GM12891 (cell line): ENCODE measurements at regions not wholly inside any gene's neighbourhood (a gene's known extent, or its start where the extent isn't known, plus 50 kb on each side); places are given as distances from the start of the nearest gene placed in this dataset.

ENCODE experiments used
- PAX5 ChIP-seq: IDR thresholded peaks from 2 replicates; pipeline ENCODE4 v1.6.1; 2011; ENCODE audit warnings: low read length, moderate library complexity, mild to moderate bottlenecking; ENCODE audit not compliant: insufficient read depth, severe bottlenecking
- POLR2A ChIP-seq: IDR thresholded peaks from 2 replicates; pipeline ENCODE4 v1.6.1; 2011; ENCODE audit warnings: low read depth, low read length, control low read depth
- POLR2AphosphoS5 ChIP-seq: IDR thresholded peaks from 2 replicates; pipeline ENCODE4 v1.6.1; 2011; ENCODE audit warnings: low read depth, low read length, control low read depth
- POU2F2 ChIP-seq: IDR thresholded peaks from 2 replicates; pipeline ENCODE4 v1.6.1; 2011; ENCODE audit warnings: low read depth, mild to moderate bottlenecking, control low read depth, low read length, moderate library complexity
- TAF1 ChIP-seq: IDR thresholded peaks from 2 replicates; pipeline ENCODE4 v1.6.1; 2011; ENCODE audit warnings: low read depth, low read length, control low read depth

DNA sequence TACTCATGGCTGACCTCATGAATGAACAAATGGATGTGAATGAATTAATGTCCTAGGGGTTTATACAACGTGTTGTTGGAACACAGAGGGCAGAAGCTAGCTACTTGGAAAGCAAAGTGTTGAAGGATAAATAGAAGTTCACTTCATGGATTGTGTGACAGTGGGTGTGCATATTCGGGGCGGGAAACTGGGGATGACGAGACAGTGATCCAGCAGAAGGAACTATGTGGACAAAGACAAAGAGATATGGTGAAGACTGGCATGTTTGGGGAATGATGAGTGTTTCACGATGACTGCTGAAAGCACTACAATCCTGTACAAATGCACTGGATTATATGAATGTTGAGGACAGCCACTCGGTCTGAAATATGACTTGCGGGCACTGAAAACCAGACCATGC, 250.5 kb upstream of the C16orf82 start:
- TF ChIP-seq POU2F2 (no peak), POLR2AphosphoS5 (no peak), POLR2A (no peak), TAF1 (no peak), PAX5 (no peak)
